Colonic mucosa (tissue), 4 donors: ENCODE measurements at regions not wholly inside any gene's neighbourhood (a gene's known extent, or its start where the extent isn't known, plus 50 kb on each side); places are given as distances from the start of the nearest gene placed in this dataset.

Source experiments
- DNase-seq: peaks from one replicate; pipeline ENCODE4 v3.0.0-alpha.2; 2020
- H3K27ac ChIP-seq: fragments of 200-600 bp; one replicate; pipeline ENCODE4 v1.8.0; 2021
- H3K27me3 ChIP-seq: fragments of 200-600 bp; one replicate; pipeline ENCODE4 v1.8.0; 2021
- H3K36me3 ChIP-seq: fragments of 200-600 bp; one replicate; pipeline ENCODE4 v1.8.0; 2021
- H3K4me1 ChIP-seq: fragments of 200-600 bp; one replicate; pipeline ENCODE4 v1.8.0; 2021; ENCODE audit warnings: mild to moderate bottlenecking
- H3K4me3 ChIP-seq: fragments of 200-600 bp; one replicate; pipeline ENCODE4 v1.8.0; 2021
- H3K9ac ChIP-seq, 2 donors: one replicate each; pipeline ENCODE4 v1.7.0; 2013; ENCODE audit warnings: control low read depth in 2 of 2, low read depth in 2 of 2, low read length in 2 of 2
- H3K9me3 ChIP-seq: fragments of 200-600 bp; one replicate; pipeline ENCODE4 v1.8.0; 2021
- intact Hi-C: fragments of 100-400 bp; cut with DNase I; formaldehyde crosslinking; loops from one replicate; pipeline ENCODE4 v1.14.1; 2022
- TF ChIP-seq, protein P1 (sequence below): fragments of 200-600 bp; IDR thresholded peaks from one replicate; pipeline ENCODE4 v1.8.0; 2022; ENCODE audit warnings: antibody characterized with exemption, mild to moderate bottlenecking
- donor health status: healthy.
- donor health status: DM: no; HTN: no; CAD: no.
- donor health status: DM: no; HTN: no; CAD: no.

GRCh38 chr4:178275671-178276360 is 833.6 kb upstream of the AGA start:
- Histone ChIP-seq H3K36me3 (no peaks in the 10 kb centered on the region), H3K27me3 (no peaks in the 10 kb centered on the region), H3K9me3 (no peaks in the 10 kb centered on the region), H3K4me1 (no peaks in the 10 kb centered on the region), H3K4me3 (no peak overlapping the region), H3K27ac (no peak overlapping the region), H3K9ac (no peak overlapping the region)
- no peak for DNase-seq
- TF ChIP-seq, protein P1, sequence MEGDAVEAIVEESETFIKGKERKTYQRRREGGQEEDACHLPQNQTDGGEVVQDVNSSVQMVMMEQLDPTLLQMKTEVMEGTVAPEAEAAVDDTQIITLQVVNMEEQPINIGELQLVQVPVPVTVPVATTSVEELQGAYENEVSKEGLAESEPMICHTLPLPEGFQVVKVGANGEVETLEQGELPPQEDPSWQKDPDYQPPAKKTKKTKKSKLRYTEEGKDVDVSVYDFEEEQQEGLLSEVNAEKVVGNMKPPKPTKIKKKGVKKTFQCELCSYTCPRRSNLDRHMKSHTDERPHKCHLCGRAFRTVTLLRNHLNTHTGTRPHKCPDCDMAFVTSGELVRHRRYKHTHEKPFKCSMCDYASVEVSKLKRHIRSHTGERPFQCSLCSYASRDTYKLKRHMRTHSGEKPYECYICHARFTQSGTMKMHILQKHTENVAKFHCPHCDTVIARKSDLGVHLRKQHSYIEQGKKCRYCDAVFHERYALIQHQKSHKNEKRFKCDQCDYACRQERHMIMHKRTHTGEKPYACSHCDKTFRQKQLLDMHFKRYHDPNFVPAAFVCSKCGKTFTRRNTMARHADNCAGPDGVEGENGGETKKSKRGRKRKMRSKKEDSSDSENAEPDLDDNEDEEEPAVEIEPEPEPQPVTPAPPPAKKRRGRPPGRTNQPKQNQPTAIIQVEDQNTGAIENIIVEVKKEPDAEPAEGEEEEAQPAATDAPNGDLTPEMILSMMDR, result no peak
- intact Hi-C loops, result no loop called here

GRCh38 chr4:178280362-178280761 is 838.1 kb upstream of the AGA start:
- Histone ChIP-seq H3K9me3 (no peaks in the 10 kb centered on the region), H3K36me3 (no peaks in the 10 kb centered on the region), H3K9ac (no peak overlapping the region), H3K27ac (no peak overlapping the region), H3K4me3 (no peak overlapping the region), H3K4me1 (no peaks in the 10 kb centered on the region), H3K27me3 (no peaks in the 10 kb centered on the region)
- no peak for DNase-seq
- intact Hi-C loops, result no loop called here
- TF ChIP-seq, protein P1, result no peak

- Histone ChIP-seq H3K9ac (no peak overlapping the region), H3K4me1 (no peaks in the 10 kb centered on the region), H3K9me3 (no peaks in the 10 kb centered on the region), H3K36me3 (no peaks in the 10 kb centered on the region), H3K4me3 (no peak overlapping the region), H3K27me3 (no peaks in the 10 kb centered on the region), H3K27ac (no peak overlapping the region)
- TF ChIP-seq, protein P1, result no peak
- intact Hi-C loops, result no loop called here
- no peak for DNase-seq
Observed at GRCh38 chr4:178288462-178288861, 846.2 kb upstream of the AGA start.

- Histone ChIP-seq H3K9me3 (no peaks in the 10 kb centered on the region), H3K4me3 (no peak overlapping the region), H3K4me1 (no peaks in the 10 kb centered on the region), H3K27ac (no peak overlapping the region), H3K9ac (no peak overlapping the region), H3K27me3 (no peaks in the 10 kb centered on the region), H3K36me3 (no peaks in the 10 kb centered on the region)
- intact Hi-C loops, result no loop called here
- DNase-seq, result no peak
- TF ChIP-seq, protein P1, result no peak
Observed at GRCh38 chr4:178293601-178294000, 851.4 kb upstream of the AGA start.

GRCh38 chr4:178296669-178297068 is 854.4 kb upstream of the AGA start:
- H3K36me3 ChIP-seq, result no peaks in the 10 kb centered on the region
- no peaks in the 10 kb centered on the region for H3K27me3 ChIP-seq
- no peak overlapping the region for H3K9ac ChIP-seq
- H3K9me3 ChIP-seq, result no peaks in the 10 kb centered on the region
- H3K4me3 ChIP-seq, result no peak overlapping the region
- H3K27ac ChIP-seq, result no peak overlapping the region
- intact Hi-C loops, result no loop called here
- DNase-seq, result no peak
- no peaks in the 10 kb centered on the region for H3K4me1 ChIP-seq
- TF ChIP-seq, protein P1, result no peak
